ENCODE measurements at regions not wholly inside any gene's neighbourhood (a gene's known extent, or its start where the extent isn't known, plus 50 kb on each side); places are given as distances from the start of the nearest gene placed in this dataset.

DNA sequence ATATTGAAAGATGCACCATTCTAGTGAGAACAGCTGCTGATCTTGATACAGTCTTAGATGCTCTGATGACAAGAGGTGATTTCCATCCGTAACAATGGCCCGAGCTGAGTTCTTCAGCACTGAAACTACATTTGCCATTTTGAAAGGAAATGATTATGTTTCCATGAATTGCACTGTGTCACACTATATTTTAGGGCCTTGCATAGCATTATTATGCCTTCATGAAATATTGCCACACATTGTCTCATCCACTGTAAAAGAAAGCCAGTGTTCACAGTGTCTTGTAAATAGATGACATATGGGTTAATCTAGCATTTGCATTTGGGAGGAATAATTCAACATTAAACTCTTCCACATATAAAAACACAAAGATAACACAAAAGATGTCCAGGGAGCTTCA, 438.3 kb upstream of the PSMD7 start (continued):
- TF ChIP-seq, protein P1, sequence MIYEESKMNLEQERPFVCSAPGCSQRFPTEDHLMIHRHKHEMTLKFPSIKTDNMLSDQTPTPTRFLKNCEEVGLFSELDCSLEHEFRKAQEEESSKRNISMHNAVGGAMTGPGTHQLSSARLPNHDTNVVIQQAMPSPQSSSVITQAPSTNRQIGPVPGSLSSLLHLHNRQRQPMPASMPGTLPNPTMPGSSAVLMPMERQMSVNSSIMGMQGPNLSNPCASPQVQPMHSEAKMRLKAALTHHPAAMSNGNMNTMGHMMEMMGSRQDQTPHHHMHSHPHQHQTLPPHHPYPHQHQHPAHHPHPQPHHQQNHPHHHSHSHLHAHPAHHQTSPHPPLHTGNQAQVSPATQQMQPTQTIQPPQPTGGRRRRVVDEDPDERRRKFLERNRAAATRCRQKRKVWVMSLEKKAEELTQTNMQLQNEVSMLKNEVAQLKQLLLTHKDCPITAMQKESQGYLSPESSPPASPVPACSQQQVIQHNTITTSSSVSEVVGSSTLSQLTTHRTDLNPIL (CRISPR knock-in tag; IDR thresholded peaks at IDR 0.05; ENCODE audit: low read depth) = no peak

DNA sequence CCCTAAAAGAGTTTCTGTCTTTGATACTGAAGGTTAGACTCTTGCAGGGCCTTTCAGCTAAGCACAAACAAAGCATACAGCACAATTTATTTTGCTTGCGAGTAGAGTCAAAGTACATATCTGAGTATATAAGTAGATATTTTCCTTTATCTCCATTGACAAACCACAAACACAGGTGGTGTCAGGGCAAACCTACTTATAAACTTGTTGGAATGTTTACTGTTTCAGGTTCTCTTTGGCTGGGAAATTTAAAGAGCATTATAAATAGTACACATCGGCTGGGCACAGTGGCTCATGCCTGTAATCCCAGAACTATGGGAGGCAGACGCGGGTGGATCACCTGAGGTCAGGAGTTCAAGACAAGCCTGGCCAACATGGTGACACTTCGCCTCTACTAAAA, 442.6 kb upstream of the PSMD7 start:
- TF ChIP-seq TOX (CRISPR knock-in tag; IDR thresholded peaks at IDR 0.05; ENCODE audit: borderline replicate concordance) = no peak
- no peak for TF ChIP-seq ZFP3 (CRISPR knock-in tag; IDR thresholded peaks at IDR 0.05)
- no peak for TF ChIP-seq ZFP30 (CRISPR knock-in tag; IDR thresholded peaks at IDR 0.05)
- TF ChIP-seq ESRRG (CRISPR knock-in tag; IDR thresholded peaks at IDR 0.05) = no peak
- no peak for TF ChIP-seq ISL1 (CRISPR knock-in tag; IDR thresholded peaks at IDR 0.05)
- TF ChIP-seq RARB (CRISPR knock-in tag; IDR thresholded peaks at IDR 0.05) = no peak
- no peak for TF ChIP-seq OSR1 (CRISPR knock-in tag; IDR thresholded peaks at IDR 0.05)
- no peak for TF ChIP-seq TCF4 (CRISPR knock-in tag; IDR thresholded peaks at IDR 0.05; ENCODE audit: borderline replicate concordance)
- no peak for TF ChIP-seq ZNF8 (CRISPR knock-in tag; IDR thresholded peaks at IDR 0.05)
- TF ChIP-seq SNAI2 (CRISPR knock-in tag; IDR thresholded peaks at IDR 0.05) = no peak
- TF ChIP-seq, protein P1 (CRISPR knock-in tag; IDR thresholded peaks at IDR 0.05; ENCODE audit: low read depth) = no peak
- TF ChIP-seq BACH2 (CRISPR knock-in tag; IDR thresholded peaks at IDR 0.05; ENCODE audit: borderline replicate concordance) = no peak
- TF ChIP-seq CSDC2 (CRISPR knock-in tag; IDR thresholded peaks at IDR 0.05) = no peak
- no peak for TF ChIP-seq ZNF70 (CRISPR knock-in tag; IDR thresholded peaks at IDR 0.05)
- TF ChIP-seq ZC3H10 (CRISPR knock-in tag; IDR thresholded peaks at IDR 0.05) = no peak
- TF ChIP-seq, protein P2, sequence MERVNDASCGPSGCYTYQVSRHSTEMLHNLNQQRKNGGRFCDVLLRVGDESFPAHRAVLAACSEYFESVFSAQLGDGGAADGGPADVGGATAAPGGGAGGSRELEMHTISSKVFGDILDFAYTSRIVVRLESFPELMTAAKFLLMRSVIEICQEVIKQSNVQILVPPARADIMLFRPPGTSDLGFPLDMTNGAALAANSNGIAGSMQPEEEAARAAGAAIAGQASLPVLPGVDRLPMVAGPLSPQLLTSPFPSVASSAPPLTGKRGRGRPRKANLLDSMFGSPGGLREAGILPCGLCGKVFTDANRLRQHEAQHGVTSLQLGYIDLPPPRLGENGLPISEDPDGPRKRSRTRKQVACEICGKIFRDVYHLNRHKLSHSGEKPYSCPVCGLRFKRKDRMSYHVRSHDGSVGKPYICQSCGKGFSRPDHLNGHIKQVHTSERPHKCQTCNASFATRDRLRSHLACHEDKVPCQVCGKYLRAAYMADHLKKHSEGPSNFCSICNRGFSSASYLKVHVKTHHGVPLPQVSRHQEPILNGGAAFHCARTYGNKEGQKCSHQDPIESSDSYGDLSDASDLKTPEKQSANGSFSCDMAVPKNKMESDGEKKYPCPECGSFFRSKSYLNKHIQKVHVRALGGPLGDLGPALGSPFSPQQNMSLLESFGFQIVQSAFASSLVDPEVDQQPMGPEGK (CRISPR knock-in tag; IDR thresholded peaks at IDR 0.05; ENCODE audit: borderline replicate concordance) = no peak
- no peak for TF ChIP-seq ZNF565 (CRISPR knock-in tag; conservative IDR thresholded peaks at IDR 0.05; ENCODE audit: low read depth)
- TF ChIP-seq, protein P3, sequence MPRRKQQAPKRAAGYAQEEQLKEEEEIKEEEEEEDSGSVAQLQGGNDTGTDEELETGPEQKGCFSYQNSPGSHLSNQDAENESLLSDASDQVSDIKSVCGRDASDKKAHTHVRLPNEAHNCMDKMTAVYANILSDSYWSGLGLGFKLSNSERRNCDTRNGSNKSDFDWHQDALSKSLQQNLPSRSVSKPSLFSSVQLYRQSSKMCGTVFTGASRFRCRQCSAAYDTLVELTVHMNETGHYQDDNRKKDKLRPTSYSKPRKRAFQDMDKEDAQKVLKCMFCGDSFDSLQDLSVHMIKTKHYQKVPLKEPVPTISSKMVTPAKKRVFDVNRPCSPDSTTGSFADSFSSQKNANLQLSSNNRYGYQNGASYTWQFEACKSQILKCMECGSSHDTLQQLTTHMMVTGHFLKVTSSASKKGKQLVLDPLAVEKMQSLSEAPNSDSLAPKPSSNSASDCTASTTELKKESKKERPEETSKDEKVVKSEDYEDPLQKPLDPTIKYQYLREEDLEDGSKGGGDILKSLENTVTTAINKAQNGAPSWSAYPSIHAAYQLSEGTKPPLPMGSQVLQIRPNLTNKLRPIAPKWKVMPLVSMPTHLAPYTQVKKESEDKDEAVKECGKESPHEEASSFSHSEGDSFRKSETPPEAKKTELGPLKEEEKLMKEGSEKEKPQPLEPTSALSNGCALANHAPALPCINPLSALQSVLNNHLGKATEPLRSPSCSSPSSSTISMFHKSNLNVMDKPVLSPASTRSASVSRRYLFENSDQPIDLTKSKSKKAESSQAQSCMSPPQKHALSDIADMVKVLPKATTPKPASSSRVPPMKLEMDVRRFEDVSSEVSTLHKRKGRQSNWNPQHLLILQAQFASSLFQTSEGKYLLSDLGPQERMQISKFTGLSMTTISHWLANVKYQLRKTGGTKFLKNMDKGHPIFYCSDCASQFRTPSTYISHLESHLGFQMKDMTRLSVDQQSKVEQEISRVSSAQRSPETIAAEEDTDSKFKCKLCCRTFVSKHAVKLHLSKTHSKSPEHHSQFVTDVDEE (CRISPR knock-in tag; IDR thresholded peaks at IDR 0.05) = no peak
- TF ChIP-seq, protein P4, sequence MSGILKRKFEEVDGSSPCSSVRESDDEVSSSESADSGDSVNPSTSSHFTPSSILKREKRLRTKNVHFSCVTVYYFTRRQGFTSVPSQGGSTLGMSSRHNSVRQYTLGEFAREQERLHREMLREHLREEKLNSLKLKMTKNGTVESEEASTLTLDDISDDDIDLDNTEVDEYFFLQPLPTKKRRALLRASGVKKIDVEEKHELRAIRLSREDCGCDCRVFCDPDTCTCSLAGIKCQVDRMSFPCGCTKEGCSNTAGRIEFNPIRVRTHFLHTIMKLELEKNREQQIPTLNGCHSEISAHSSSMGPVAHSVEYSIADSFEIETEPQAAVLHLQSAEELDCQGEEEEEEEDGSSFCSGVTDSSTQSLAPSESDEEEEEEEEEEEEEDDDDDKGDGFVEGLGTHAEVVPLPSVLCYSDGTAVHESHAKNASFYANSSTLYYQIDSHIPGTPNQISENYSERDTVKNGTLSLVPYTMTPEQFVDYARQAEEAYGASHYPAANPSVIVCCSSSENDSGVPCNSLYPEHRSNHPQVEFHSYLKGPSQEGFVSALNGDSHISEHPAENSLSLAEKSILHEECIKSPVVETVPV (CRISPR knock-in tag; IDR thresholded peaks at IDR 0.05) = no peak
- no peak for ATAC-seq

DNA sequence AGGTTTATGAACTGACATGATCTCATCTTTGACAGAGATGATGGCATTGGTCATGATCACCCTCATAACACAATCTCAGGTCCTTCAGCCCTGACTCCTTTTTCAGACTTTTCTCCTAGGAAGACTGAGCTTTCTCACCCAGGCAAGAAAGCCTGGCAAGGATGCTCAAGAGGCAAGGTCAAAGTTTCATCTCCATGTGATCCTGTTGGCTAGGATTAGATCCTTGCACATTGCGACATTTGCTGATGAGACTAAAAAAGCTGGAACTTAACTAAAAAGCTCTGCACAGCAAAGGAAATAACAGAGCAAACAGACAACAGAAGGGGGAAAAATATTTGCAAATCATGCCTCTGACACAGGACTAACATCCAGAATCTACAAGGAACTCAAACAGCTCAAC, 444.1 kb upstream of the PSMD7 start:
- ATAC-seq = no peak

More for the DNA sequence above, 444.1 kb upstream of the PSMD7 start:
- TF ChIP-seq, protein P1 (CRISPR knock-in tag; IDR thresholded peaks at IDR 0.05; ENCODE audit: low read depth) = no peak
- TF ChIP-seq ZNF565 (CRISPR knock-in tag; conservative IDR thresholded peaks at IDR 0.05; ENCODE audit: low read depth) (no peak), ARNTL (CRISPR knock-in tag; IDR thresholded peaks at IDR 0.05; ENCODE audit: borderline replicate concordance, low read depth) (no peak), GLIS3 (CRISPR knock-in tag; IDR thresholded peaks at IDR 0.05) (no peak), OSR1 (CRISPR knock-in tag; IDR thresholded peaks at IDR 0.05) (no peak), ZC3H10 (CRISPR knock-in tag; IDR thresholded peaks at IDR 0.05) (no peak), SNAI2 (CRISPR knock-in tag; IDR thresholded peaks at IDR 0.05) (no peak), ZNF8 (CRISPR knock-in tag; IDR thresholded peaks at IDR 0.05) (no peak), CSDC2 (CRISPR knock-in tag; IDR thresholded peaks at IDR 0.05) (no peak), TCF4 (CRISPR knock-in tag; IDR thresholded peaks at IDR 0.05; ENCODE audit: borderline replicate concordance) (no peak), PPARA (CRISPR knock-in tag; IDR thresholded peaks at IDR 0.05; ENCODE audit: borderline replicate concordance) (no peak), ZFP30 (CRISPR knock-in tag; IDR thresholded peaks at IDR 0.05) (no peak), BACH2 (CRISPR knock-in tag; IDR thresholded peaks at IDR 0.05; ENCODE audit: borderline replicate concordance) (no peak), ISL1 (CRISPR knock-in tag; IDR thresholded peaks at IDR 0.05) (no peak)
- TF ChIP-seq, protein P4 (CRISPR knock-in tag; IDR thresholded peaks at IDR 0.05) = no peak
- TF ChIP-seq, protein P3 (CRISPR knock-in tag; IDR thresholded peaks at IDR 0.05) = no peak

Data from SK-N-SH treated with all-trans-retinoic acid at 6 μM for 48 hours (cell line).